DND-41 (cell line): ENCODE measurements at regions not wholly inside any gene's neighbourhood (a gene's known extent, or its start where the extent isn't known, plus 50 kb on each side); places are given as distances from the start of the nearest gene placed in this dataset.

Experiments
- CTCF ChIP-seq: IDR thresholded peaks from 2 replicates; pipeline ENCODE4 v1.5.1; 2012; ENCODE audit warnings: borderline replicate concordance, low read length, moderate library complexity, mild to moderate bottlenecking; ENCODE audit not compliant: poor library complexity, severe bottlenecking; ENCODE audit errors: extremely low read depth
- EZH2 ChIP-seq: IDR thresholded peaks from 3 replicates; pipeline ENCODE4 v1.6.1; 2012; ENCODE audit warnings: borderline replicate concordance, low read depth, mild to moderate bottlenecking, moderate library complexity, low read length, inconsistent platforms; ENCODE audit not compliant: severe bottlenecking

DNA sequence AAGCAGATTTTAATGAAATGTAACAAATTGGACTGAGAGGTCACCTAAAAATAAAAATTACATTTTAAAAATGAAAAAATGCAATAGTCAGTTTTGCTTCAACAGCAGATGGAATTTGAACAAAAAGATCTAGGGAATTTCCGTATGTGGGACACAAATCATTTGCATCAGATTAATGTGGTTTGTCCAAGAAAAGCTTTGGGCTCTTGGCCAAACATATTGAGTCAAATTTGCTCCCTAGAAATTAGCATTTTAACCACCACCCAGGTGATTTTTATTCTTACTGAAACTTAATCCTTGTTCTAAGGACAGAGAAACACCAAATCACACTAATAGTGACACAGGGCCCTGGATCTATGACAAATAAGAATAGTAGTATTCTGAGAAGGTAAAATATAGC is 1477.8 kb downstream of the FAM181B start:
- TF ChIP-seq EZH2 = no peak
- no peak for TF ChIP-seq CTCF
